NT2/D1 (cell line): ENCODE measurements at regions not wholly inside any gene's neighbourhood (a gene's known extent, or its start where the extent isn't known, plus 50 kb on each side); places are given as distances from the start of the nearest gene placed in this dataset.

Source experiments
- SUZ12 ChIP-seq: IDR thresholded peaks from 2 replicates; pipeline ENCODE4 v1.6.1; 2011; ENCODE audit not compliant: insufficient read length, insufficient read depth; ENCODE audit errors: extremely low read depth
- YY1 ChIP-seq: IDR thresholded peaks from 2 replicates; pipeline ENCODE4 v1.6.1; 2011; ENCODE audit not compliant: insufficient read length, insufficient read depth
- ZNF274 ChIP-seq: IDR thresholded peaks from 2 replicates; pipeline ENCODE4 v1.6.1; 2011; ENCODE audit warnings: mild to moderate bottlenecking, low read depth, low read length

GRCh38 chr16:60091071-60091470 lies 1357.0 kb upstream of the GOT2 start:
- TF ChIP-seq YY1 (no peak), ZNF274 (no peak), SUZ12 (no peak)
